SU-DHL-6 (cell line): ENCODE measurements at regions not wholly inside any gene's neighbourhood (a gene's known extent, or its start where the extent isn't known, plus 50 kb on each side); places are given as distances from the start of the nearest gene placed in this dataset.
"Not testable (repeated sequence)": the region's sequence is repeated elsewhere in the genome, so short reads cannot be mapped to it uniquely, and the experiment has no call there.

Experiments used
- H2AFZ ChIP-seq: fragments of 200-600 bp; sonication (generic); 2 replicates; pipeline ENCODE4 v1.6.1; 2014; ENCODE audit warnings: low read depth, mild to moderate bottlenecking, moderate library complexity, mixed read lengths, antibody characterized with exemption, low read length; ENCODE audit not compliant: severe bottlenecking
- H3F3A ChIP-seq: fragments of 200-600 bp; shearing (Covaris generic); 2 replicates; pipeline ENCODE4 v1.6.0; 2016; ENCODE audit warnings: antibody characterized with exemption, mild to moderate bottlenecking; ENCODE audit not compliant: insufficient read depth
- H3K27ac ChIP-seq: fragments of 200-600 bp; sonication (generic); 2 replicates; pipeline ENCODE4 v1.5.1; 2016; ENCODE audit warnings: low read depth, mild to moderate bottlenecking, low read length, moderate library complexity, mixed read lengths
- H3K27me3 ChIP-seq: fragments of 200-600 bp; sonication (generic), shearing (Covaris generic); 2 replicates; pipeline ENCODE4 v1.6.0; 2014; ENCODE audit warnings: mild to moderate bottlenecking, low read length
- H3K36me3 ChIP-seq: fragments of 200-600 bp; sonication (generic); 2 replicates; pipeline ENCODE4 v1.6.1; 2014; ENCODE audit warnings: mild to moderate bottlenecking, low read length, mixed read lengths
- H3K4me2 ChIP-seq: fragments of 300-600, 200-600 bp; shearing (Covaris generic), sonication (generic); 2 replicates; pipeline ENCODE4 v1.6.0; 2014; ENCODE audit warnings: low read length, low read depth, mild to moderate bottlenecking; ENCODE audit not compliant: poor library complexity, severe bottlenecking
- H3K4me3 ChIP-seq: fragments of 200-600 bp; sonication (generic); 2 replicates; pipeline ENCODE4 v1.5.1; 2014; ENCODE audit warnings: antibody characterized with exemption, low read length, mild to moderate bottlenecking, mixed read lengths; ENCODE audit not compliant: insufficient read depth, poor library complexity, severe bottlenecking
- H3K79me2 ChIP-seq: fragments of 200-600 bp; sonication (generic); 2 replicates; pipeline ENCODE4 v1.6.1; 2014; ENCODE audit warnings: mild to moderate bottlenecking, low read length, moderate library complexity; ENCODE audit not compliant: insufficient read depth
- H3K9ac ChIP-seq: fragments of 200-600 bp; sonication (generic); 2 replicates; pipeline ENCODE4 v1.7.0; 2014; ENCODE audit warnings: mild to moderate bottlenecking, low read length
- H3K9me2 ChIP-seq: fragments of 200-600 bp; sonication (generic); replicated peaks from 2 replicates; pipeline ENCODE4 v1.6.1; 2014; ENCODE audit warnings: low read length; ENCODE audit not compliant: insufficient read depth
- H3K9me3 ChIP-seq: fragments of 200-600 bp; sonication (generic); 2 replicates; pipeline ENCODE4 v1.6.1; 2014; ENCODE audit warnings: low read length, mixed read lengths; ENCODE audit not compliant: insufficient read depth
- H4K20me1 ChIP-seq: fragments of 200-600 bp; sonication (generic); 2 replicates; pipeline ENCODE4 v1.6.1; 2014; ENCODE audit warnings: low read depth, mild to moderate bottlenecking, antibody characterized with exemption, low read length, moderate library complexity, mixed read lengths
- EZH2phosphoT487 ChIP-seq: fragments of 200-600 bp; sonication (generic), shearing (Covaris generic); conservative IDR thresholded peaks from 2 replicates; pipeline ENCODE4 v1.6.1; 2018; ENCODE audit warnings: mild to moderate bottlenecking, antibody characterized with exemption, low read length, moderate library complexity, mixed read lengths
- TF ChIP-seq, protein P1 (sequence below): fragments of 200-600 bp; sonication (generic); IDR thresholded peaks from one replicate; pipeline ENCODE4 v1.5.1; 2017; ENCODE audit warnings: antibody characterized with exemption, mild to moderate bottlenecking, low read length, moderate library complexity; ENCODE audit not compliant: insufficient read depth, poor library complexity, severe bottlenecking

DNA sequence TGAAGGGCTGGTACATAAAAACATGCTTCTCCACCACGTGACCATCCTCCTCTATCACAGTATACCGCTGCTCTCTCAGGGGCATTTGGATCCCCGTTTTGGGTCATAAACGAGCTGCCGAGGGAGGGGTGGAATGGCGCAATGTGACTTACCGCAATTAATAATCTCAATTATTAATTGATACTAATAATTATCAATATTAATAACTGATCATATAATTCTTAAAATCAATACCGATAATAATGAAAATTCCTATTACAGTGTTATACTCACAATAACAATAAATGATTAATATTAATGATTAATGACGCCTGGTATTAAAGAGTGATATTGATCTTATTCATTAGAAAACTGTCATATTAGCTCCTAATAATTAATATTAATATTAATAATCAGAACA lies 56.1 kb upstream of the FRG2C start:
- not testable (repeated sequence) for H3K27me3 ChIP-seq, H3K4me3 ChIP-seq, H4K20me1 ChIP-seq, H3K9me3 ChIP-seq, H2AFZ ChIP-seq, H3K9me2 ChIP-seq, H3F3A ChIP-seq, H3K4me2 ChIP-seq, H3K36me3 ChIP-seq, H3K9ac ChIP-seq, H3K79me2 ChIP-seq, H3K27ac ChIP-seq

DNA sequence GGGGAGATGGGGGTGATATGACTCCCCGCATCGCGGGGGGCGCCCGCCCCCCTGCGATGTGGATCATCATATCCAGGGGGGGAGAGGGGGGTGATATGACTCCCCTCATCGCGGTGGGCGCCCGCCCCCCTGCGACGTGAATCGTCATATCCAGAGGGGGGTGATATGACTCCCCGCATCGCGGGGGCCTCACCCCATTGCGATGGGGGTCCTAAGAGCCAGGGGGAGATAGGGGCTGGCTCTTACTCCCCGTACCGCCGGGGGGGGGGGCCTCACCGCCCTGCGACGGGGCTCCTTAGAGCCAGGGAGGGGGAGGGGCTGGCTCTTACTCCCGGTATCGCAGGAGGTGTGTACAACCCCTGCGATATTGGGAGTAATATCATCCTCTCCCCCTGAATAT lies 54.5 kb upstream of the FRG2C start:
- not testable (repeated sequence) for H3K79me2 ChIP-seq, H2AFZ ChIP-seq, H3K27me3 ChIP-seq, H3K4me2 ChIP-seq, H4K20me1 ChIP-seq, H3F3A ChIP-seq, H3K4me3 ChIP-seq, H3K27ac ChIP-seq, H3K9ac ChIP-seq, H3K9me2 ChIP-seq, H3K36me3 ChIP-seq, H3K9me3 ChIP-seq

DNA sequence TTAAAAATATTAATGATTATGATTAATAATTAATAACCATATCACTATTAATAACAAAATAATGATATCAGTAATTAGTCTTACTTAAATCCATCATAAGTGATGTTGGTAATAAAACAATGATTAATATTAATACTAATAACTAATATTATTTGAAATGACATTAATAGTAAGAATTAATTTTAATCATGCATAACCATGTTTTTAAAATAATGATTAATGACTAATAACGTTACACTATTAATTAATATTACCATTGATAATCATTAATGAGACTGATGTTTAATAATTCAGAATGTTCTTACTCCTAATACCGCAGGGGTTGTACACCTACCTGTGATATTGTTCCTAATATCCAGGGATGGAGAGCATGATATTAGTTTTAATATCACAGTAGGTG lies 53.4 kb upstream of the FRG2C start:
- Histone ChIP-seq H3K4me3 (no peak overlapping the region), H3K9me2 (no peaks in the 10 kb centered on the region), H3K79me2 (no peaks in the 10 kb centered on the region), H3K36me3 (no peaks in the 10 kb centered on the region), H3K4me2 (no peak overlapping the region), H3K27me3 (no peaks in the 10 kb centered on the region), H3K9me3 (no peaks in the 10 kb centered on the region), H3K9ac (no peak overlapping the region), H2AFZ (no peak overlapping the region), H3K27ac (no peak overlapping the region), H4K20me1 (no peaks in the 10 kb centered on the region), H3F3A (no peaks in the 10 kb centered on the region)
- TF ChIP-seq, protein P1, sequence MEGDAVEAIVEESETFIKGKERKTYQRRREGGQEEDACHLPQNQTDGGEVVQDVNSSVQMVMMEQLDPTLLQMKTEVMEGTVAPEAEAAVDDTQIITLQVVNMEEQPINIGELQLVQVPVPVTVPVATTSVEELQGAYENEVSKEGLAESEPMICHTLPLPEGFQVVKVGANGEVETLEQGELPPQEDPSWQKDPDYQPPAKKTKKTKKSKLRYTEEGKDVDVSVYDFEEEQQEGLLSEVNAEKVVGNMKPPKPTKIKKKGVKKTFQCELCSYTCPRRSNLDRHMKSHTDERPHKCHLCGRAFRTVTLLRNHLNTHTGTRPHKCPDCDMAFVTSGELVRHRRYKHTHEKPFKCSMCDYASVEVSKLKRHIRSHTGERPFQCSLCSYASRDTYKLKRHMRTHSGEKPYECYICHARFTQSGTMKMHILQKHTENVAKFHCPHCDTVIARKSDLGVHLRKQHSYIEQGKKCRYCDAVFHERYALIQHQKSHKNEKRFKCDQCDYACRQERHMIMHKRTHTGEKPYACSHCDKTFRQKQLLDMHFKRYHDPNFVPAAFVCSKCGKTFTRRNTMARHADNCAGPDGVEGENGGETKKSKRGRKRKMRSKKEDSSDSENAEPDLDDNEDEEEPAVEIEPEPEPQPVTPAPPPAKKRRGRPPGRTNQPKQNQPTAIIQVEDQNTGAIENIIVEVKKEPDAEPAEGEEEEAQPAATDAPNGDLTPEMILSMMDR = no peak
- no peak for TF ChIP-seq EZH2phosphoT487

DNA sequence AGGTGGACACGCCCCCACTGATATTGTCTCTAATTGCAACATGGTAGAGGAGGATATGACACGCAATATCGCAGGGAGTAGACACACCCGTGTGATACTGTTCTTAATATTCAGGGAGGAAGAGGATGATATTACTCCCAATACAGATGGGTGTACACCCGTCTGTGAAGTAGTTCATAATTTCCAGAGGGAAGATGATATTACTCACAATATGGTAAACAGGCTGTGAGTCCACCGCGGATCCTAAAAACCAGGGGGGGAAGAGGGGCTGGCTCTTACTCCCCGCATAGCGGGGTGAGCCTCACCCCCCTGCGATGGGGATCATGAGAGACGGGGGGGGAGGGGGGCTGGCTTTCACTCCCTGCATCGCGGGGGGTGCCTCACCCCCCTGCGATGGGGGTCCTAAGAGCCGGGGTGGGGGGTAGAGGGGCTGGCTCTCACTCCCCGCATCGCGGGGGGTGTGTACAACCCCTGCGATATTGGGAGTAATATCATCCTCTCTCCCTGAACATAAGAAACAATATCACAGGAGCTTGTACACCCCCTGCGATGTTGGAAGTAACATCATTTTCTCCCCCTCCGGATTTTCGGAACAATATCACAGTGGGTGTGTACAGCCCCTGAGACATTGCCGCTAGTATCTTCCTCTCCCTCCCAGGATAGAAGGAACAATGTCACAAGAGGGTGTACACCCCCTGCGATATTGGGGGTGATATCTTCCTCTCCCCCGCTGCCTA lies 52.2 kb upstream of the FRG2C start:
- not testable (repeated sequence) for H3F3A ChIP-seq, H2AFZ ChIP-seq, H3K4me2 ChIP-seq, H3K9ac ChIP-seq, H3K27ac ChIP-seq, H4K20me1 ChIP-seq, H3K36me3 ChIP-seq, H3K79me2 ChIP-seq, H3K9me2 ChIP-seq, H3K27me3 ChIP-seq, H3K4me3 ChIP-seq, H3K9me3 ChIP-seq
